ENCODE measurements at regions not wholly inside any gene's neighbourhood (a gene's known extent, or its start where the extent isn't known, plus 50 kb on each side); places are given as distances from the start of the nearest gene placed in this dataset.

DNA sequence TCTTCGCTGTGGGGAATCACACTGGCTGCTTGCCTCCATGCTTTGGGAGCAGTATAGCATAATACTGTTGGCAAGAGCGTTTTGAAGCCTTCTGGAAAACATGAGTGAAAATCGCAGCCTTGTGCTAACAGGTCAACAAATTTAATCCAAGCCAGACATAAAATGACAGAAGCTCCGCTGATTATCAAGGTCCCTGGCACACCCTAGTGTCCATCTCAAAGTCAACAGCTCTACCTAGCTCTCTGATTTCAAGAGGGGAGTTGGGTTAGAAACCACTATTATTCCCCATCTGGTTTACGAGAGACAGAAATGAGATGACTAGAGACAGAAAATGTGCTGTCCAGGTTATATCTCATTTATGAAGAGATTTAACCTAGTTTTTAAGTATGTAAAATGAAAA, 73.6 kb upstream of the MDFIC2 start:
- no peak for DNase-seq
- POLR2A ChIA-PET: no interaction called here
- intact Hi-C loops (cut with micrococcal nuclease; ENCODE audit: unreplicated experiment): no loop called here
- Histone ChIP-seq H3K9me3 (no peaks in the 10 kb centered on the region), H3K4me1 (no peaks in the 10 kb centered on the region), H3K4me3 (ENCODE audit: low read depth, low read length) (no peak overlapping the region), H3K27me3 (replicated peaks; ENCODE audit: control insufficient read depth, insufficient read depth, low read length) (no peaks in the 10 kb centered on the region), H3K36me3 (ENCODE audit: control insufficient read depth, insufficient read depth, low read length) (no peaks in the 10 kb centered on the region)
- CTCF ChIA-PET: no interaction called here
- peaks cover 2% of the 10 kb centered on the region for H3K27me3 Mint-ChIP-seq (ENCODE audit: insufficient read depth, unreplicated experiment)
- no peak for TF ChIP-seq CTCF (IDR thresholded peaks at IDR 0.05; ENCODE audit: insufficient read depth in 1 of 2, low read depth in 1 of 2, low read length in 1 of 2, severe bottlenecking in 1 of 2, unreplicated experiment in 1 of 2)
- BruUV-seq (replicated peaks): no TSS peak
- no peak overlapping the region for H3K27ac Mint-ChIP-seq (ENCODE audit: unreplicated experiment)
- no peaks in the 10 kb centered on the region for H3K9me3 Mint-ChIP-seq (ENCODE audit: unreplicated experiment)
- no peaks in the 10 kb centered on the region for H3K36me3 Mint-ChIP-seq (ENCODE audit: insufficient read depth, unreplicated experiment)
- no peaks in the 10 kb centered on the region for H3K4me1 Mint-ChIP-seq (ENCODE audit: low read depth, unreplicated experiment)
- H3K4me3 Mint-ChIP-seq (ENCODE audit: unreplicated experiment): no peak overlapping the region

GRCh38 chr3:70383360-70383831, 71.0 kb upstream of the MDFIC2 start:
- intact Hi-C loops (cut with micrococcal nuclease; ENCODE audit: unreplicated experiment): no loop called here
- H3K4me3 Mint-ChIP-seq (ENCODE audit: unreplicated experiment): no peak overlapping the region
- H3K4me1 Mint-ChIP-seq (ENCODE audit: low read depth, unreplicated experiment): no peaks in the 10 kb centered on the region
- DNase-seq: no peak
- ChIA-PET POLR2A (no interaction called here), CTCF (interaction anchor here (0.6 kb wide), 1 partner anchor 27 kb away, joined by 3 read pairs; no protein-coding TSS in a partner anchor)
- no peaks in the 10 kb centered on the region for H3K27me3 Mint-ChIP-seq (ENCODE audit: insufficient read depth, unreplicated experiment)
- H3K36me3 ChIP-seq (ENCODE audit: control insufficient read depth, insufficient read depth, low read length): no peaks in the 10 kb centered on the region
- H3K27ac Mint-ChIP-seq (ENCODE audit: unreplicated experiment): no peak overlapping the region
- H3K36me3 Mint-ChIP-seq (ENCODE audit: insufficient read depth, unreplicated experiment): no peaks in the 10 kb centered on the region
- no peaks in the 10 kb centered on the region for H3K4me1 ChIP-seq
- no peaks in the 10 kb centered on the region for H3K9me3 Mint-ChIP-seq (ENCODE audit: unreplicated experiment)
- H3K27me3 ChIP-seq (replicated peaks; ENCODE audit: control insufficient read depth, insufficient read depth, low read length): no peaks in the 10 kb centered on the region
- no TSS peak for BruUV-seq (replicated peaks)
- H3K4me3 ChIP-seq (ENCODE audit: low read depth, low read length): no peak overlapping the region
- no peaks in the 10 kb centered on the region for H3K9me3 ChIP-seq
- no peak for TF ChIP-seq CTCF (IDR thresholded peaks at IDR 0.05; ENCODE audit: insufficient read depth in 1 of 2, low read depth in 1 of 2, low read length in 1 of 2, severe bottlenecking in 1 of 2, unreplicated experiment in 1 of 2)

GRCh38 chr3:70374179-70374578, 61.7 kb upstream of the MDFIC2 start:
- no peaks in the 10 kb centered on the region for H3K9me3 Mint-ChIP-seq (ENCODE audit: unreplicated experiment)
- DNase-seq: no peak
- CTCF ChIA-PET: no interaction called here
- peaks cover 4% of the 10 kb centered on the region for H3K27me3 Mint-ChIP-seq (ENCODE audit: insufficient read depth, unreplicated experiment)
- Histone ChIP-seq H3K4me1 (no peaks in the 10 kb centered on the region), H3K4me3 (ENCODE audit: low read depth, low read length) (no peak overlapping the region), H3K27me3 (replicated peaks; ENCODE audit: control insufficient read depth, insufficient read depth, low read length) (no peaks in the 10 kb centered on the region), H3K9me3 (no peaks in the 10 kb centered on the region), H3K36me3 (ENCODE audit: control insufficient read depth, insufficient read depth, low read length) (no peaks in the 10 kb centered on the region)
- no peaks in the 10 kb centered on the region for H3K4me1 Mint-ChIP-seq (ENCODE audit: low read depth, unreplicated experiment)
- no peak for TF ChIP-seq CTCF (IDR thresholded peaks at IDR 0.05; ENCODE audit: insufficient read depth in 1 of 2, low read depth in 1 of 2, low read length in 1 of 2, severe bottlenecking in 1 of 2, unreplicated experiment in 1 of 2)
- H3K36me3 Mint-ChIP-seq (ENCODE audit: insufficient read depth, unreplicated experiment): no peaks in the 10 kb centered on the region
- no peak overlapping the region for H3K27ac Mint-ChIP-seq (ENCODE audit: unreplicated experiment)
- intact Hi-C loops (cut with micrococcal nuclease; ENCODE audit: unreplicated experiment): no loop called here
- POLR2A ChIA-PET: no interaction called here
- no TSS peak for BruUV-seq (replicated peaks)
- H3K4me3 Mint-ChIP-seq (ENCODE audit: unreplicated experiment): no peak overlapping the region

Measured in Caco-2 (cell line).